SK-N-SH treated with all-trans-retinoic acid at 6 μM for 48 hours (cell line): ENCODE measurements at regions not wholly inside any gene's neighbourhood (a gene's known extent, or its start where the extent isn't known, plus 50 kb on each side); places are given as distances from the start of the nearest gene placed in this dataset.

Source experiments
- ATAC-seq: fragments of 200-7000 bp; cut with Tn5 transposase; 3 replicates; pipeline ENCODE4 v1.9.1; 2020; ENCODE audit warnings: mild to moderate bottlenecking, moderate library complexity
- ARNTL ChIP-seq: fragments of 450-650 bp; formaldehyde crosslinking; IDR thresholded peaks from 2 replicates; pipeline ENCODE4 v1.5.0; 2020; ENCODE audit warnings: low read depth, mild to moderate bottlenecking, moderate library complexity, borderline replicate concordance
- BACH2 ChIP-seq: fragments of 250-450 bp; sonication (Bioruptor Pico); IDR thresholded peaks from 2 replicates; pipeline ENCODE4 v1.9.0; 2021; ENCODE audit warnings: mild to moderate bottlenecking, borderline replicate concordance
- CSDC2 ChIP-seq: fragments of 250-450 bp; sonication (Bioruptor Pico); IDR thresholded peaks from 2 replicates; pipeline ENCODE4 v1.5.0; 2020; ENCODE audit warnings: mild to moderate bottlenecking, moderate library complexity
- CSRNP3 ChIP-seq: fragments of 250-450 bp; sonication (Bioruptor Pico); IDR thresholded peaks from 2 replicates; pipeline ENCODE4 v1.5.1; 2021; ENCODE audit warnings: mild to moderate bottlenecking, moderate library complexity
- GLIS3 ChIP-seq: fragments of 250-450 bp; sonication (Bioruptor Pico); IDR thresholded peaks from 2 replicates; pipeline ENCODE4 v1.5.0; 2020; ENCODE audit warnings: mild to moderate bottlenecking, moderate library complexity
- ISL1 ChIP-seq: fragments of 250-450 bp; sonication (Bioruptor Pico); IDR thresholded peaks from 2 replicates; pipeline ENCODE4 v2.1.2; 2022; ENCODE audit warnings: mild to moderate bottlenecking, moderate library complexity
- OSR1 ChIP-seq: fragments of 250-450 bp; sonication (Bioruptor Pico); IDR thresholded peaks from 2 replicates; pipeline ENCODE4 v1.8.0; 2022; ENCODE audit warnings: moderate library complexity, mild to moderate bottlenecking, inconsistent platforms
- PATZ1 ChIP-seq: fragments of 250-450 bp; sonication (Bioruptor Pico); IDR thresholded peaks from 2 replicates; pipeline ENCODE4 v1.8.0; 2020; ENCODE audit warnings: mild to moderate bottlenecking, moderate library complexity, borderline replicate concordance
- POU6F1 ChIP-seq: fragments of 250-450 bp; sonication (Bioruptor Pico); IDR thresholded peaks from 2 replicates; pipeline ENCODE4 v1.8.0; 2021; ENCODE audit warnings: low read depth, mild to moderate bottlenecking, moderate library complexity, borderline replicate concordance
- PPARA ChIP-seq: fragments of 250-450 bp; sonication (Bioruptor Pico); IDR thresholded peaks from 2 replicates; pipeline ENCODE4 v1.5.0; 2020; ENCODE audit warnings: mild to moderate bottlenecking, borderline replicate concordance
- RARB ChIP-seq: fragments of 250-450 bp; sonication (Bioruptor Pico); IDR thresholded peaks from 2 replicates; pipeline ENCODE4 v1.8.0; 2021; ENCODE audit warnings: mild to moderate bottlenecking, moderate library complexity
- SNAI2 ChIP-seq: fragments of 250-450 bp; sonication (Bioruptor Pico); IDR thresholded peaks from 2 replicates; pipeline ENCODE4 v1.5.0; 2020; ENCODE audit warnings: mild to moderate bottlenecking, moderate library complexity
- TCF4 ChIP-seq: fragments of 250-450 bp; sonication (Bioruptor Pico); IDR thresholded peaks from 2 replicates; pipeline ENCODE4 v1.8.0; 2021; ENCODE audit warnings: mild to moderate bottlenecking, moderate library complexity, borderline replicate concordance
- TOX ChIP-seq: fragments of 250-450 bp; sonication (Bioruptor Pico); IDR thresholded peaks from 2 replicates; pipeline ENCODE4 v1.8.0; 2021; ENCODE audit warnings: mild to moderate bottlenecking, moderate library complexity, borderline replicate concordance
- TSHZ2 ChIP-seq: fragments of 250-450 bp; sonication (Bioruptor Pico); IDR thresholded peaks from 2 replicates; pipeline ENCODE4 v1.5.0; 2020; ENCODE audit warnings: mild to moderate bottlenecking, moderate library complexity
- ZC3H10 ChIP-seq: fragments of 250-450 bp; sonication (Bioruptor Pico); IDR thresholded peaks from 2 replicates; pipeline ENCODE4 v1.5.1; 2021; ENCODE audit warnings: mild to moderate bottlenecking, moderate library complexity
- ZFP3 ChIP-seq: fragments of 250-450 bp; sonication (Bioruptor Pico); IDR thresholded peaks from 2 replicates; pipeline ENCODE4 v1.5.0; 2020; ENCODE audit warnings: mild to moderate bottlenecking, moderate library complexity
- ZFP30 ChIP-seq: fragments of 450-650 bp; formaldehyde crosslinking; IDR thresholded peaks from 2 replicates; pipeline ENCODE4 v1.5.0; 2022; ENCODE audit warnings: mild to moderate bottlenecking, moderate library complexity
- ZNF70 ChIP-seq: fragments of 450-650 bp; formaldehyde crosslinking; IDR thresholded peaks from 2 replicates; pipeline ENCODE4 v1.5.0; 2020; ENCODE audit warnings: mild to moderate bottlenecking, moderate library complexity
- ZNF8 ChIP-seq: fragments of 450-650 bp; formaldehyde crosslinking; IDR thresholded peaks from 2 replicates; pipeline ENCODE4 v1.5.0; 2020; ENCODE audit warnings: mild to moderate bottlenecking, moderate library complexity

- ATAC-seq = no peak
- TF ChIP-seq OSR1 (CRISPR knock-in tag) (no peak), TCF4 (CRISPR knock-in tag) (no peak), BACH2 (no peak), ZNF70 (no peak), POU6F1 (CRISPR knock-in tag) (no peak), ISL1 (CRISPR knock-in tag) (no peak), GLIS3 (CRISPR knock-in tag) (no peak), RARB (CRISPR knock-in tag) (no peak), ZFP3 (CRISPR knock-in tag) (no peak), CSDC2 (no peak)
Observed at GRCh38 chr5:56501781-56502557, 268.8 kb upstream of the ANKRD55 start.

GRCh38 chr5:56499901-56500300 is 266.8 kb upstream of the ANKRD55 start:
- no peak for ATAC-seq
- TF ChIP-seq ZC3H10 (CRISPR knock-in tag) (no peak), GLIS3 (CRISPR knock-in tag) (no peak), ISL1 (CRISPR knock-in tag) (no peak), CSRNP3 (CRISPR knock-in tag) (no peak), OSR1 (CRISPR knock-in tag) (no peak), ZNF8 (CRISPR knock-in tag) (no peak), PPARA (CRISPR knock-in tag) (no peak)
- TF ChIP-seq, all 23 proteins: peak for 0

GRCh38 chr5:56499491-56499890 is 266.4 kb upstream of the ANKRD55 start:
- TF ChIP-seq SNAI2 (CRISPR knock-in tag) (no peak), TSHZ2 (CRISPR knock-in tag) (no peak), RARB (CRISPR knock-in tag) (no peak), BACH2 (no peak), PATZ1 (CRISPR knock-in tag) (no peak), CSRNP3 (CRISPR knock-in tag) (no peak), TOX (CRISPR knock-in tag) (no peak), ZNF70 (no peak), ARNTL (CRISPR knock-in tag) (no peak), TCF4 (CRISPR knock-in tag) (no peak), OSR1 (CRISPR knock-in tag) (no peak), ZFP30 (CRISPR knock-in tag) (no peak), ZFP3 (CRISPR knock-in tag) (no peak)
- no peak for ATAC-seq
